Esophagus muscularis mucosa (tissue), 4 donors: ENCODE measurements at regions not wholly inside any gene's neighbourhood (a gene's known extent, or its start where the extent isn't known, plus 50 kb on each side); places are given as distances from the start of the nearest gene placed in this dataset.
A peak's percentile ranks its signal among the peaks of the same experiment; 100 is the strongest.

Experiments used
- DNase-seq: peaks from one replicate; pipeline ENCODE4 v3.0.0-alpha.2; 2017; ENCODE audit errors: extremely low spot score
- H3K27ac ChIP-seq, 4 donors: fragments of 200-600 bp; sonication (generic); replicated peaks in 1 of 4; 1 replicate in 3 of 4; 2 replicates in 1 of 4; pipeline ENCODE4 v1.5.1; 2016 to 2019; ENCODE audit warnings: mild to moderate bottlenecking in 1 of 4
- H3K27me3 ChIP-seq, 4 donors: fragments of 200-600 bp; sonication (generic); one replicate each; pipeline versions ENCODE4 v1.5.1 to v1.6.0; 2016 to 2019
- H3K36me3 ChIP-seq, 4 donors: fragments of 200-600 bp; sonication (generic); one replicate each; pipeline ENCODE4 v1.5.1; 2016 to 2019
- H3K4me1 ChIP-seq, 4 donors: fragments of 200-600 bp; sonication (generic); one replicate each; pipeline ENCODE4 v1.5.1; 2016 to 2019
- H3K4me3 ChIP-seq, 4 donors: fragments of 200-600 bp; sonication (generic); 1 replicate in 2 of 4; 2 replicates in 2 of 4; pipeline ENCODE4 v1.5.1; 2016 to 2019; ENCODE audit warnings: mild to moderate bottlenecking in 4 of 4, moderate library complexity in 1 of 4
- H3K9me3 ChIP-seq, 4 donors: fragments of 200-600 bp; sonication (generic); 1 replicate in 3 of 4; 2 replicates in 1 of 4; pipeline ENCODE4 v1.5.1; 2016 to 2019
- EP300 ChIP-seq: sonication (generic); formaldehyde crosslinking; IDR thresholded peaks from one replicate; pipeline ENCODE4 v1.6.1; 2017; ENCODE audit warnings: antibody characterized with exemption
- POLR2A ChIP-seq: fragments of 450-650 bp; IDR thresholded peaks from one replicate; pipeline ENCODE4 v1.6.1; 2017; ENCODE audit warnings: antibody characterized with exemption, moderate library complexity, mild to moderate bottlenecking, low read depth
- POLR2AphosphoS5 ChIP-seq, 2 donors: sonication (generic); formaldehyde crosslinking; IDR thresholded peaks; one replicate each; pipeline ENCODE4 v1.6.1; 2017; ENCODE audit warnings: antibody characterized with exemption in 2 of 2
- WGBS: methylation state at CpG from one replicate; pipeline ENCODE4 v1.1.5; 2018; 5-methylcytosine and 5-hydroxymethylcytosine counted together
- intact Hi-C: fragments of 100-400 bp; cut with DNase I; formaldehyde crosslinking; loops from one replicate; pipeline ENCODE4 v1.15.1; 2023
- TF ChIP-seq, protein P1 (sequence below), 3 experiments: fragments of 200-600 bp in 2 of 3; fragments of 450-650 bp in 1 of 3; sonication (generic) in 2 of 3; IDR thresholded peaks; one replicate each; pipeline ENCODE4 v1.5.1; 2017 to 2019; ENCODE audit warnings: antibody characterized with exemption in 3 of 3, mild to moderate bottlenecking in 2 of 3, moderate library complexity in 1 of 3

DNA sequence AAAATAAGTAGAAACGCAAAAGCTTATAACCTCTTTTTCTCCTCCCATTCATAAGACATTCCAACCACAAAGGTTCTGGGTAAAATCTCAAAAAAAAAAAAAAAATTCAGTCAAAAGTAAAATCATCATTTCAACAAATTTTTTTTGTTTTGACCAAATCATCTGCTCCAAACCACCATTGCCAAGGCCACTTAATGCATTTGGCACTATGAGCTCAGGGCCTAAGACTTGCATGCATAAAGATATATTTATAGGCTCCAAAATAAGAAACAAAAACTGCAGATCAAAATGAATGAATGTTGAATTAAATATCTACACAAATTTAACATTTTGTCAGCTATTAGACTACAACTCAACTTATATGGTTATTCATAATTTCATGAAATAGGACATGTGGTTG is 331.1 kb upstream of the NFIA start:
- Histone ChIP-seq H3K4me3 (no peak overlapping the region), H3K9me3 (no peaks in the 10 kb centered on the region), H3K27me3 (no peaks in the 10 kb centered on the region), H3K36me3 (no peaks in the 10 kb centered on the region), H3K27ac (no peak overlapping the region), H3K4me1 (peaks cover 0 to 3% (median 1%) of the 10 kb centered on the region in 4 donors)
- TF ChIP-seq, protein P1, sequence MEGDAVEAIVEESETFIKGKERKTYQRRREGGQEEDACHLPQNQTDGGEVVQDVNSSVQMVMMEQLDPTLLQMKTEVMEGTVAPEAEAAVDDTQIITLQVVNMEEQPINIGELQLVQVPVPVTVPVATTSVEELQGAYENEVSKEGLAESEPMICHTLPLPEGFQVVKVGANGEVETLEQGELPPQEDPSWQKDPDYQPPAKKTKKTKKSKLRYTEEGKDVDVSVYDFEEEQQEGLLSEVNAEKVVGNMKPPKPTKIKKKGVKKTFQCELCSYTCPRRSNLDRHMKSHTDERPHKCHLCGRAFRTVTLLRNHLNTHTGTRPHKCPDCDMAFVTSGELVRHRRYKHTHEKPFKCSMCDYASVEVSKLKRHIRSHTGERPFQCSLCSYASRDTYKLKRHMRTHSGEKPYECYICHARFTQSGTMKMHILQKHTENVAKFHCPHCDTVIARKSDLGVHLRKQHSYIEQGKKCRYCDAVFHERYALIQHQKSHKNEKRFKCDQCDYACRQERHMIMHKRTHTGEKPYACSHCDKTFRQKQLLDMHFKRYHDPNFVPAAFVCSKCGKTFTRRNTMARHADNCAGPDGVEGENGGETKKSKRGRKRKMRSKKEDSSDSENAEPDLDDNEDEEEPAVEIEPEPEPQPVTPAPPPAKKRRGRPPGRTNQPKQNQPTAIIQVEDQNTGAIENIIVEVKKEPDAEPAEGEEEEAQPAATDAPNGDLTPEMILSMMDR (IDR thresholded peaks at IDR 0.05) = no peak
- TF ChIP-seq POLR2A (no peak), POLR2AphosphoS5 (IDR thresholded peaks at IDR 0.05) (no peak), EP300 (no peak)
- DNase-seq = no peak
- WGBS = 100% methylated on average over 1 of the region's 1 CpG
- intact Hi-C loops = no loop called here

DNA sequence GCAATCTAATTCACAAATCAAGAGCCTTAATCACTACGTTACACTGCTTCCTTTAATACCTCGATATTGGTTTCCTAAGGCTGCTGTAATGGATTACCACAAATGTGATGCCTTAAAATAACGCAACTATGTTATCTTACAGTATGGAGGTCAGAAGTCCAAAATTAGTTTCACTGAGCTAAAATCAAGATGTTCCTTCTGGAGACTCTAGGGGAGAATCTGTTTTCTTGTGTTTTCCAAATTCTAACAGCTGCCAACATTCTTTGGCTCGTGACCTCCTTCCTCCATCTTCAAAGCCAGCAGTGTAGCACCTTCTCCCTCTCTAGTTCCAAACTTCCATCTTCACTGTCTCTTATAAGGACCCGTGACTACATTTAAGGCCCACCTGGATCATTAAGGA is 335.0 kb upstream of the NFIA start:
- intact Hi-C loops = no loop called here

DNA sequence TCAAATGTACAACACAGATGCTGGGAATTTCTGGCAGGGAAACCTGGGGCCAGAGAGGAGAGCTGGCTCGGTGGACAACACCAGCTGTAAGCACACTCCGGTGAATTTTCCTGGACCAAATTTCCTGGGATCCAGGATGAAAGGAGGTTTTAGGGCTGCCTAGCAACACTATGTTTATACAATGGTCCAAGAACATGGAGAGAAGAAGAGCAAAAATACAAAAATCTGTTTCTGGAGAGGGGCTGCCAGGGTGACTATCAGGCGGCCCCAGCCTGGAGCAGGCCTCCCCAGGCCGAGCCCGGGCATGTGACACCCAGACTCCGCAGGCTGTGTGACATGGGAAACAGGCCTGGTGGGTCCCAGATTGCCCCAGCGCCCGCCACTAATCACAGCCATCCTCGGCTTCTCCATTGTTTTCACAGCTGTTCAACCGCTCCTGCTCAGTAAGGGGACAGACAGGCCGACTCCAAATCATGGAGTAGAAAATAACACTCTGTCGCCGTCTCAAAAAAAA is 336.0 kb upstream of the NFIA start:
- intact Hi-C loops = no loop called here

More for the DNA sequence above, 335.0 kb upstream of the NFIA start:
- H3K36me3 ChIP-seq = no peaks in the 10 kb centered on the region
- peaks cover 0 to 3% (median 1%) of the 10 kb centered on the region in 4 donors for H3K4me1 ChIP-seq
- 76% methylated on average over 5 of the region's 5 CpGs for WGBS
- H3K27me3 ChIP-seq = no peaks in the 10 kb centered on the region
- no peak for DNase-seq
- TF ChIP-seq, protein P1 (IDR thresholded peaks at IDR 0.05) = no peak
- TF ChIP-seq POLR2A (no peak), POLR2AphosphoS5 (IDR thresholded peaks at IDR 0.05) (no peak), EP300 (no peak)
- H3K4me3 ChIP-seq = no peak overlapping the region
- H3K27ac ChIP-seq = no peak overlapping the region
- no peaks in the 10 kb centered on the region for H3K9me3 ChIP-seq

DNA sequence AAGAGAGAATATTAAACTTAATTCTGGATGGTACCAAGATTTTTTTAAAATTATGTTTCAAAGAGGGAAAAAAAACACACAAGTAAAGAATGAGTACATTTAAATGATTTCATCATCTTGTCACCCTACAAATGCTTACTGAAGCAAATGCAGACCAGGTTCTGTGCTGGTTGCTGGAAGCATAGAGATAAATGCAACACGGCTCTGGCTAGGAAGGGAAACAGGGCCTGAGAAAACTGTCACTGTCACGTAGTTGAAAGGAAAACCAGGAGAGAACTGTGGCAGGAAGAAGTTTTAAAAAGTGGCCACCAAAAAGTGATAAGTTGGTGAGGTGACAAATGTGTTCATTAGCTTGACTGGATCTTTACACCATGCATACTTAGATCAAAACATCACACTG is 336.9 kb upstream of the NFIA start:
- intact Hi-C loops = no loop called here
- no peak overlapping the region for H3K4me3 ChIP-seq
- WGBS = 89% methylated on average over 2 of the region's 2 CpGs
- DNase-seq = no peak
- H3K36me3 ChIP-seq = no peaks in the 10 kb centered on the region
- no peaks in the 10 kb centered on the region for H3K27me3 ChIP-seq
- no peak overlapping the region for H3K27ac ChIP-seq
- peaks cover 0 to 3% (median 2%) of the 10 kb centered on the region in 4 donors for H3K4me1 ChIP-seq
- no peaks in the 10 kb centered on the region for H3K9me3 ChIP-seq
- TF ChIP-seq POLR2AphosphoS5 (IDR thresholded peaks at IDR 0.05) (no peak), POLR2A (no peak), EP300 (no peak)
- TF ChIP-seq, protein P1 (IDR thresholded peaks at IDR 0.05) = no peak

More for the DNA sequence above, 336.0 kb upstream of the NFIA start:
- peak overlapping the region in 1 of 4 donors; percentile 39 for H3K27ac ChIP-seq
- TF ChIP-seq EP300 = no peak
- TF ChIP-seq, protein P1 (IDR thresholded peaks at IDR 0.05) = no peak
- no peak for TF ChIP-seq POLR2A
- no peak for TF ChIP-seq POLR2AphosphoS5 (IDR thresholded peaks at IDR 0.05)
- no peak overlapping the region for H3K4me3 ChIP-seq
- H3K27me3 ChIP-seq = no peaks in the 10 kb centered on the region
- H3K4me1 ChIP-seq = peaks cover 0 to 3% (median 1%) of the 10 kb centered on the region in 4 donors
- WGBS = 62% methylated on average over 13 of the region's 13 CpGs
- no peaks in the 10 kb centered on the region for H3K36me3 ChIP-seq
- H3K9me3 ChIP-seq = no peaks in the 10 kb centered on the region
- DNase-seq = no peak

DNA sequence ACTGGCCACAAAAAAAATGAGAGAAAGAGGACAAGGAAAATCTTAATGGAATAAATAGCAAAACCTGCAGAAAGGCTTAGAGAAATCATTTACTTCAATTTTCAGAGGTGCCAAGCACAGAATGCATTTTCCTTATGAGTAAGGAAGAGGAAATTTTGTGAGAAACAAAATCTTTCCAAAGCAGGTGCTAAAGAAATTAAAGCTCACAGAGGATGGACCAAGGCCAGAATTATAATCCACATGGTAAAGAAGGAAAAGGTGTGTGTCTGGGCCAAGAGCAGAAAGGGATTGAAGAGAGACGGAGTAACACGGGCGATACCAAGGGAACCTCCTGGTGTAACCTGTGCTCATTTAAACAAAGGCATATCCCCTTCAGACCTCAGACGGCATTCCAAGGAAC is 340.0 kb upstream of the NFIA start:
- intact Hi-C loops = no loop called here
- TF ChIP-seq EP300 (no peak), POLR2A (no peak), POLR2AphosphoS5 (IDR thresholded peaks at IDR 0.05) (no peak)
- TF ChIP-seq, protein P1 (IDR thresholded peaks at IDR 0.05) = no peak
- Histone ChIP-seq H3K27me3 (no peaks in the 10 kb centered on the region), H3K9me3 (no peaks in the 10 kb centered on the region), H3K4me3 (no peak overlapping the region), H3K4me1 (peaks cover 2 to 8% (median 5%) of the 10 kb centered on the region in 4 donors), H3K36me3 (no peaks in the 10 kb centered on the region), H3K27ac (no peak overlapping the region)
- WGBS = 96% methylated on average over 4 of the region's 4 CpGs
- no peak for DNase-seq
